HG03066 (cell line): ENCODE measurements at regions not wholly inside any gene's neighbourhood (a gene's known extent, or its start where the extent isn't known, plus 50 kb on each side); places are given as distances from the start of the nearest gene placed in this dataset.
"Not testable (repeated sequence)": the region's sequence is repeated elsewhere in the genome, so short reads cannot be mapped to it uniquely, and the experiment has no call there.

Experiments used
- ATAC-seq: cut with Tn5 transposase; IDR thresholded peaks from one replicate; pipeline ENCODE4 v1.9.1; 2021; ENCODE audit warnings: low read depth; ENCODE audit not compliant: unreplicated experiment

- ATAC-seq: no peak
Observed at GRCh38 chr9:99471033-99471432, 249.0 kb downstream of the SEC61B start.

GRCh38 chr9:99472240-99472915 lies 250.3 kb downstream of the SEC61B start:
- no peak for ATAC-seq

- ATAC-seq: no peak
Observed at GRCh38 chr9:99472916-99473245, 250.8 kb downstream of the SEC61B start.

- ATAC-seq: no peak
Observed at GRCh38 chr9:99474186-99474585, 252.1 kb downstream of the SEC61B start.

GRCh38 chr9:99475401-99476065 lies 253.5 kb downstream of the SEC61B start:
- ATAC-seq: no peak

- no peak for ATAC-seq
Observed at GRCh38 chr9:99478469-99479027, 256.5 kb downstream of the SEC61B start.

GRCh38 chr9:99479929-99480328 lies 257.8 kb downstream of the SEC61B start:
- ATAC-seq: no peak

GRCh38 chr9:99485459-99485858 lies 263.4 kb downstream of the SEC61B start:
- no peak for ATAC-seq

- no peak for ATAC-seq
Observed at GRCh38 chr9:99486684-99487083, 264.6 kb downstream of the SEC61B start.

GRCh38 chr9:99488131-99489059 lies 266.3 kb downstream of the SEC61B start:
- no peak for ATAC-seq

GRCh38 chr9:99489060-99489413 lies 267.0 kb downstream of the SEC61B start:
- ATAC-seq: no peak

- ATAC-seq: no peak
Observed at GRCh38 chr9:99490729-99491128, 268.6 kb downstream of the SEC61B start.

GRCh38 chr9:99491408-99492158 lies 269.5 kb downstream of the SEC61B start:
- no peak for ATAC-seq

GRCh38 chr9:99497641-99498040 lies 275.6 kb downstream of the SEC61B start:
- no peak for ATAC-seq

GRCh38 chr9:99498979-99499378 lies 276.9 kb downstream of the SEC61B start:
- not testable (repeated sequence) for ATAC-seq

- ATAC-seq: no peak
Observed at GRCh38 chr9:99505936-99506335, 283.9 kb downstream of the SEC61B start.

GRCh38 chr9:99506747-99507348 lies 284.8 kb downstream of the SEC61B start:
- no peak for ATAC-seq

GRCh38 chr9:99509065-99509745 lies 287.1 kb downstream of the SEC61B start:
- ATAC-seq: no peak

GRCh38 chr9:99509900-99510535 lies 287.9 kb downstream of the SEC61B start:
- no peak for ATAC-seq
